ENCODE measurements at regions not wholly inside any gene's neighbourhood (a gene's known extent, or its start where the extent isn't known, plus 50 kb on each side); places are given as distances from the start of the nearest gene placed in this dataset.

DNA sequence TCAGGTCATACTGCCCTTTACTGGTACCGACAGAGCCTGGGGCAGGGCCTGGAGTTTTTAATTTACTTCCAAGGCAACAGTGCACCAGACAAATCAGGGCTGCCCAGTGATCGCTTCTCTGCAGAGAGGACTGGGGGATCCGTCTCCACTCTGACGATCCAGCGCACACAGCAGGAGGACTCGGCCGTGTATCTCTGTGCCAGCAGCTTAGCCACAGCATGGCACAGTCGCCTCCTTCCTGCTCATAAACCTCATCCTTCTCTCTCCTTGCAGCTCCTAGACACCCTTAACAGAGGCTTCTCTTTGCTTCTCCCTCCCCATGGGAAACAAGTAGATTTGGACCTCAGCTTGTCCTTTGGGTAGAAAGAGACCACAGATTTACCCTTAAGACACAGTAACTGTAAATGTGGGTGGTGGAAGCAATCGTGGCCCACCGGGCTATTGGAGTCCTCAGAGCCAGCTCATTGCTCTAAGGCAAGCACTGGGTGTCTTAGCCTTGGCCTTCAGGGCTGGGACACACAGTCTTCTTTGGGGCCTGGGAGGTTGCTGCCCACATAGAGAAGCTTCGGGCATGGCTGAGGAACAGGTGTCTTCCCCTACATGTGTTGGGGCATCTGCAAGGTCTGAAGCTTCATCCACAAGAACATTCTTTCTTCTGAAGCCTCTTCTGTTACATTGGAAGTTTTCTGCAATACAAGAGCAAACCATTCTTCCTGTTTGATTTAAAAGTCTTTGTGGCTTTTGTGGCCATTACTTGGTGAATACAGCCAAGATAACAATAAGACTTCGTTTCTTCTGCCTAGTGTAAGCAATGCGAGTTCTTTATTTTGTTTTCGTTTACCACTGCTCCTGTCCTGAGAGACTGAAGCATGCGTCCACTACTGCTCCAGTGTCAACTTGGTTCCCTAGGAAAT is 95.5 kb upstream of the PRSS58 start:
- DNase-seq = no peak

DNA sequence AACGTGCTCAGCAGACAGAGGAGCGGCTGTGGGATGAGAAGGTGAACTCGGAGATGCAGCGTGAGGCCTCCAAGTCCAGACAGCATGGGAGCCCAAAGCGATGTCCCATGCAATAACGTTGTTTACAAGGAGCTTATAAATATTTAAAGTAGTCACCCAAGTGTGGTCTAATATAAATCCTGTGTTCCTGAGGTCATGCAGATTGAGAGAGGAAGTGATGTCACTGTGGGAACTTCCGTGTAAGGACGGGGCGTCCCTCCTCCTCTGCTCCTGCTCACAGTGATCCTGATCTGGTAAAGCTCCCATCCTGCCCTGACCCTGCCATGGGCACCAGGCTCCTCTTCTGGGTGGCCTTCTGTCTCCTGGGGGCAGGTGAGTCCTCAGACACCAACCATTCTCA is 94.7 kb upstream of the PRSS58 start:
- DNase-seq = no peak

DNA sequence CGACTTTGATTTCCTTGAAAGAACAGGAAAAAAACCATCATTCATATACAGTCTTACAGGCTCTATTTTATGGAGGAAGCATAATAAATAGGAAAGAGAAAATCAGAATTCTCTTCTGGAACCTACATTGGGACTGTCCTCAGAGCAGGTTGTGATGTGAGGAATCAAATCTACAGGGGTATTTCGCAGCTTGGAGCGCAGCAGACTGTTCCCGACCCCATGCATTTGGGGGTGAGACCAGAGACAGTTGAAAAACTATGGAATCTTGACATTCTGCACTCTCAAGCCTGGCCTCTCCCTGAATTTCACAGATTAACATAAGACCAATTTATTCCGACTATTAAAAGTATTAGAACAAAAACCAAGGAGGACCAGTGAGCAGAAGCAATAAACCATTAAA is 93.3 kb upstream of the PRSS58 start:
- no peak for DNase-seq

DNA sequence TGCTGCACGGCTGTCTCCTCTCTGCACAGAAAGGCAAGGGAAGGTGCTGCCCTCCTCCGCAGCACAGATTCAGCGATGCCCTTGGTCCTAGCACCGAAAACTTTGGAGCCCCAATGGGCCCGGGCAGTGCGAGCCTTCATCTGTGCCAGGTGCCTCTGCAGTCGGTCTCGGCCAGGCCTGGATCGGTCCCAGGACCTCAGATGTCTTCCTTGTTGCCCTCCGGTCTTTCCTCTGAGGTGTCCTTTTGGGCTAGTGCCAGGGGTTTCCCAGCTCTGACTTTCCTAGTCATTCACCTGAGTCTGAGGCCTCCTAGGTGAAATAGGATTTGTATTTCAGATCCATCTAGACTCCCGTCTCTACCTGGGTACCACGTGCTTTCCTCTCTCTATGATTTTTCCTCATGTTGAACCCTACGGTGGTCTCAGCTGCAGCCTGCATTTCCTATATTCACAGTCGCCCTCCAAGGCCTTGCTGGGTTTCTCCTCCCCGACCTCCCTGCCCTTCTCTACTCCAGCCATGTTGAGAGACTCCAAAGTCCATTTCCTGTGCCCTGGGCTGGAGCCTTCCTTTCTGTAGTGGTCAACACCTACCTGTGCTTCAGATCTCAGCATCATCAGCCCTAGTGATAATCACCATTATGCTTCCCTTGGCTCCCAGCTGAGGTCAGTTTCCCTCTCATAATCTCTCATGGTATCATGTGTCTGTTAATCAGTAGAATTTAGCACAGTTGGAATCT is 92.0 kb upstream of the PRSS58 start:
- no peak for DNase-seq

DNA sequence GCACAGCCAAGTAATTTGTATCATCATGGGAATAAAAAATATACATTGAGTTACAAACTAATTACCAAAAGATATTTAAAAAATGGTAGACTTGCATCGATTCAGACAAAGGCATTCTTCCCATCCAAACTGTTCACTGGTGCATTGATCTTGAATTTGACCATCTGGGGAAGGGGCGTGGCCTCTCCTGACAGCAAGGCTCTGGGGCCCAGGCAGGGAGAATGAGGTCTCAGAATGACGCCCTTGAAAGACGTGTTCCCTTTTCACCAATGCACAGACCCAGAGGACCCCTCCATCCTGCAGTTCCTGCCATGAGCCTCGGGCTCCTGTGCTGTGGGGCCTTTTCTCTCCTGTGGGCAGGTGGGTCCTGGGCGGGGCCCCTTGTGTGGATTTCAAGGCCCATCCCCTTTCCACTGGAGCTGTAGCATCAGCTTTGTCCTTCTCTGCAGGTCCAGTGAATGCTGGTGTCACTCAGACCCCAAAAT is 91.1 kb upstream of the PRSS58 start:
- no peak for DNase-seq

DNA sequence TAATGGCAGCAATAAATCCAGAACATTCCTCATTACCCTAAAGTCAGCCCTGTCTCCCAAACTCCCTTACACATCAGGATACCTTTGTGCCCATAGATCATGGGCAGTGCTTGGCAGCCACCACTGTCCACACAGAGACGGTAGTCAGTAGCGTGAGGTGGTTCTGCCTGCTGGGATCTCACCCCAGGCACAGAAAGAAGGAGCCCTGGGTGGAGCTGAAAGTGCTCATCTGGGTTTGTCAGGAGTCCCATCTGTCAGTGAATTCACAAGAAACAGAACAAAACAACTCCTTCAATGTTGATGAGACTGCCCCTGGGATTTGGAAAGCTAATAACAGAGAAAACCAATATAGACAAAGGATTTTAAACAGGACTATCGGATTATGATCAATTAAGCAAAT is 90.2 kb upstream of the PRSS58 start:
- no peak for DNase-seq

DNA sequence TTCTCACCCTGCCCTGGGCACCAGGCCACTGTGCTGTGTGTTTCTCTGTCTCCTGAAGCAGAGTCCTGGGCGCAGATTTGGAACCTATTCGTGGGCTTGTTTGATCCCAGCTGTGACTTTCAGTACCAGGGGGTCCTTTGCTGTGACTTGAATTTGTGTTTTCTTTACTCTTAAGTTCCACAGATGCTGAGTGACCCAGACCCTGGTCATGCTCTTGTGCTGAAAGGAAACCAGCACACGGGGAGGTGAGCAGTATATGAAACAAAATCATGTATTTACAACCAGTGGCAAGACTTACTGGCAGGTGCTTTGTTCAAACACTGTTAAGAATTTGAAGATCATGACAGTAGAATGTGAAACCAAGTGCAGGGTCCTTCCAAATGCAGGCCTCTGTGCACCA is 89.2 kb upstream of the PRSS58 start:
- DNase-seq = no peak

DNA sequence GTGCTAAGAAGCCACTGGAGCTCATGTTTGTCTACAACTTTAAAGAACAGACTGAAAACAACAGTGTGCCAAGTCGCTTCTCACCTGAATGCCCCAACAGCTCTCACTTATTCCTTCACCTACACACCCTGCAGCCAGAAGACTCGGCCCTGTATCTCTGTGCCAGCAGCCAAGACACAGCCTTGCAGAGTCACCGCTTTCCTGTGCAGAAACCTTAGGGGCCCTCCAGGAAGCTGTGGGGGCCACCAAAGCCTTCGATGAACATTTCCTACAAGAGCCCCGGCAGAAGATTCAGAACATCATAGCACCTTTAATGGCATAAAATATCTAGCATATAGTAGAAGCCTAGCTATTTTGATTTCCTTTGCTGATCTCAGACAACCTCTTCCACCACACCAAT is 88.0 kb upstream of the PRSS58 start:
- DNase-seq = no peak

DNA sequence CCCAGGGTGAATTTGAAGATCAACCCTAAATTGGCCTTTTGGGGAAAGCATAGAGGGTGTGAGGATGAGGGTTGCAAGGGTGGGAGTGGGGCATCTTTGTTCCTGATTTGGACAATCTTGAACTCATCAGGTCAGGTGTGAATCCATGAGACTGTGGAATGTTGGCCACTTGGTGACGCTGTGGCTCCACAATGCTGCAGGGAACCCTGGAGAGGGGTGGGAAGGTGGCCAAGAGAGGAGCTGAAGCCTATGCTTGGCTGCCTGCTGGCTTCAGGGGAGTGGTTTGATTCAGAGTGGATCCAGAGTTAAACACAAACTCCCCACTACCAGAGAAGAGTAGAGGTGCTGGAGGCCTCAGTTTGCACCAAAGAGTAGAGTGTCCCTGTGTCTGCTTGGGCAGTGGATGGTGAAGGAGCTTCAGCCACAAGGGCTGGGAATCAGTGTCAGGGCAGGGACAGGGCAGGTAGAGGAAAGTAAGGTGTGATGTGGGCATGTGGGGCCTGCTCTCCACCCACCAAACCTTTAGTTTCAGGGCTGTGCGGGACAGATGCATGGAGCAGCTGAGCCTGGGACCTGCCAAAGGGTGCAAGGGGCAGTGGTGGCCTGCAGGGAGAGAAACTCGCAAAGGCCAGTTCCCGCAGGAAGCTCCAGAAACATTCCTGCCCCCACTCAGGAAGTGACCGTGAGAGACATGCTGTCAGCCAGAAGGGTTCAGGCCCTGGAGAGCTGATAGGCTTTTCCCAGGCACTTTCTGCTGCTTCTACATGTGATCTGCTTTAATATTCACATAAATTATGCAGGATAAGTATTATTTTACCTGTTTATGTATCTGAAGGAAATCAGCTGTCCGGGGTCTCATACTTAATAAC is 81.0 kb upstream of the PRSS58 start:
- peak in 1 of 2 donors; percentile 50 for DNase-seq

DNA sequence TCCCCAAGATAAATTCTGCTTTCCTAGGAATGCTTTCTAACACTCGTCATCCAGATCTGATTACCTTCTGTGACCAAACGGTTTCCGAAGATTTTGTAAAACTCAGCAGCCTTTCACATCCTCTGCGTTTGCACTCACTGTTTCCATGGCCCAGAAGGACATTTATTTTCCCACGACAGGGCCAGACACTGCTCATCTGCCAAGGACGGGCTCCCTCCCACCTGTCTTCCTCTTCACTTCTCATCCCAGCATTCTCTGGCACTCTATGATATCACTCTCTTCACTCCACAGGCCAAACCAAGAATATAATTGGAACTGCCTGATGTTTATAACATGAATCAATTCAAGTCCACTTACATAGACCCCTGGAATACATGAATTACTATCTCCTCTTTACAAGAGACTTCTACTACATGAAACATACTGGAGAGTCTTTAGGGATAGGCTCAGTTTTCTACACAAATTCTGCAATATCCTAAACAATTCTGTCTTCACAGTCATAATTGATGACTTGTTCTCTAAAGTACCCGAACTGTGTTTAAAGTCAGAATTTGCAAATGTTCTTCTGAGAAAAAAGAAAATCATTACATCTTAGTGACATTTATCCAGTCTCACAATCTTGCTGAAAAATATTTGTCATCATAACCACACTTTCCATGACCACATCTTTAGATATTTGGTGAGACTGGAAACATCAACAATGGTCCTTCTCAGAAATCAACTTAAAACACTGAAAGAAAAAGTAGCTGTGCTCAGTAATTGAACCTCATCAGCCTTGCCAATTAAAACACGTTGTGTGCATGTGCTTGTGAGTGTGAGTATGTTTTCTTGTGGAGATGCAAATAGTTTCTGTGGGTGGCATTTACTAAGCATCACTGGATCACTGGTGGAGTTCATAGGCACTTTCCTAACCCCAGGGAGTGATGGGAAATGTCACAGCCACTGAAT is 79.5 kb upstream of the PRSS58 start:
- DNase-seq = no peak

DNA sequence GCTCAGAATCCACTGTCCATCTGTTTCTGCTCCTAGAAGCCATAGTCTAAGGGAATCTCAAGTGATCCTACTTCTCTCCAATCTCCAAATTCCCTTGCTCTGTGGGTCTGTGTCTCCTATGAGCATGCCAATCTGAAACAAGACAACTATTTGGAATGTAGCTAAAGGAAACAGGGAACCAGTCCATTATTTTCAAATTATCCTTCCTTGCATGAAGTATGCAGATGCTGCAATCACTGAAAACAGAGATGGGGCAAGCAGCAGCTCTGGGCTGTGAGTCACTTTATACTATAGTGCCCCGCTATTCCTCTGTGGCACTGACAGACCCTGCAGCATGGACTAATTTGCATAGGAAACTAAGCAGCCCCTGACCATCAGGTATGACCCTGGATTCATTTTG is 76.9 kb upstream of the PRSS58 start:
- no peak for DNase-seq

DNA sequence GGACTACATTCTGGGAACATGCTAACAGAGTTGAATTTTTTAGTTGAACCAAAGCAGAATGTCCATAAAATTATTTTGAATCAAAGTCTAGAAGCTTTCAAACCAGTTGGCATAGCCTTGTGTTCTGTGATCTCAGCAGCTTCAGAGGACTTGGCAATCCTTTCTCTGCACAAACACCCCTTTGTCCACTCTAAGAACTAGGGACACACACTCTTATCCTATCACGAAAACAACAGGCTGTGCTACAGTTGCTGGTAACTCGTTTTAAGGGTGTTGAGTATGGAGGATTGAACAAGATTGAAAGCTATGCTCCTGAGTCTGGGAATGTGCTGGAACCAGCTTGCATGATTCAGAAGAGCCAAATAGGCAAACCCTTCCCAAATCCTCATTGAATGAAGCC is 76.4 kb upstream of the PRSS58 start:
- DNase-seq = peak in 1 of 2 donors; percentile 80

DNA sequence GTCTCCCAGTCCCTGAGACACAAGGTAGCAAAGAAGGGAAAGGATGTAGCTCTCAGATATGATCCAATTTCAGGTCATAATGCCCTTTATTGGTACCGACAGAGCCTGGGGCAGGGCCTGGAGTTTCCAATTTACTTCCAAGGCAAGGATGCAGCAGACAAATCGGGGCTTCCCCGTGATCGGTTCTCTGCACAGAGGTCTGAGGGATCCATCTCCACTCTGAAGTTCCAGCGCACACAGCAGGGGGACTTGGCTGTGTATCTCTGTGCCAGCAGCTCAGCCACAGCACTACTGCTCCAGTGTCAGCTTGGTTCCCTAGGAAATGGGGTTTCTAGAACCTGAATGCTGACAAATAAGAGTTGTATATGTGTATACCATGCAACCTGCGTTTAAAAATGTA is 74.6 kb upstream of the PRSS58 start:
- DNase-seq = no peak

DNA sequence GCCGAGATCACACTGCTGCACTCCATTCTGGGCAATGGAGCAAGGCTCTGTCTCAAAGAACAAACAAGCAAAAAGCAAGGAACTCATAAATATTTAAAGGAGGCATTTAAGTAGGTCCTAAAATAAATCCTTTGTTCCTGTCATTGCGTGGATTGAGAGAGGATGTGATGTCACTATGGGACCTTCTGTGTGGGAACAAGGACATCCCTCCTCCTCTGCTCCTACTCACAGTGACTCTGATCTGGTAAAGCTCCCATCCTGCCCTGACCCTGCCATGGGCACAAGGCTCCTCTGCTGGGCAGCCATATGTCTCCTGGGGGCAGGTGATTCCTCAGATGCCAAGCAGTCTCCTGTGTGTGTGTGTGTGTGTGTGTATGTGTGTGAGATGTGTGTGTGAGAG is 74.1 kb upstream of the PRSS58 start:
- no peak for DNase-seq

DNA sequence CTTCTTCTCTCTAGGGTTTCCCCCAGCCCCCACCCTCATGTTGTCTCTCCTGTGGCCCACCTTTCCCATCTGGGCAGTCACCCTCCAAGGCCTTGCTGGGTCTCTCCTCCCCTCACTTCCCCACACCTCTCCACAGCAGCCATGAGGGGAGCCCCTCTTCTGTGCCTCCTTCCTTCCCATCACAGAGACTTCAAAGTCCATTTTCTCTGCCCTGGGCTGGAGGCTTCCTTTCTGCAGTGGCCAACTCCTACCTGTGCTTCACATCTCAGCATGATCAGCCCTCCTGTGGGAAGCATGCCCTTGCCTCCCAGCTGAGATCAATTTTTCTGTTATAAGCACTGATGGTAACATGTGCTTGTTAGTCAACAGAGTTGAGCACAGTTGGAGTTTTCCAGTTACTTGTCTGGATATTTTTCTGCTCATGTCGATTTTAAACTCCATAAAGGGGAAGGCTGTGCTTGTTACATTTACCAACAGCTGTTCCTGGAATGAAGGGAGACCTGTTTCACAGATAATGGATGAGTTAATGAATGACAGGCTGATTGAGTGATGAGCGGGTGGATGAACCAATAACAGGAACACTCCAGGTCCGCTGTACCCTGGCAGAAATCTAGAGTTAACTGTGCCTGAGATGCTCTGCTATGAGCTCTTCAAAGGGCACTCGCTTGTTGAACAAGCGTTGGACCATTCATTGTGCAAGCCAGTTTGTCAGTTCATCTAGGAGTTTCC is 71.4 kb upstream of the PRSS58 start:
- no peak for DNase-seq

DNA sequence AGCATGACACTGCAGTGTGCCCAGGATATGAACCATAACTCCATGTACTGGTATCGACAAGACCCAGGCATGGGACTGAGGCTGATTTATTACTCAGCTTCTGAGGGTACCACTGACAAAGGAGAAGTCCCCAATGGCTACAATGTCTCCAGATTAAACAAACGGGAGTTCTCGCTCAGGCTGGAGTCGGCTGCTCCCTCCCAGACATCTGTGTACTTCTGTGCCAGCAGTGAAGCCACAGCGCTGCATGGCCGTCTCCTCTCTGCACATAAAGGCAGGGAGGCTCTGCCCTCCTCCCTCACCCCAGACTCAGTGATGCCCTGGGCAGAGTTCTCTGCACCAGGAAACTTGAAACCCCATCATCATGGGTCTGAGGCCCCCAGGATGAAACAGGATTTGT is 70.7 kb upstream of the PRSS58 start:
- no peak for DNase-seq

DNA sequence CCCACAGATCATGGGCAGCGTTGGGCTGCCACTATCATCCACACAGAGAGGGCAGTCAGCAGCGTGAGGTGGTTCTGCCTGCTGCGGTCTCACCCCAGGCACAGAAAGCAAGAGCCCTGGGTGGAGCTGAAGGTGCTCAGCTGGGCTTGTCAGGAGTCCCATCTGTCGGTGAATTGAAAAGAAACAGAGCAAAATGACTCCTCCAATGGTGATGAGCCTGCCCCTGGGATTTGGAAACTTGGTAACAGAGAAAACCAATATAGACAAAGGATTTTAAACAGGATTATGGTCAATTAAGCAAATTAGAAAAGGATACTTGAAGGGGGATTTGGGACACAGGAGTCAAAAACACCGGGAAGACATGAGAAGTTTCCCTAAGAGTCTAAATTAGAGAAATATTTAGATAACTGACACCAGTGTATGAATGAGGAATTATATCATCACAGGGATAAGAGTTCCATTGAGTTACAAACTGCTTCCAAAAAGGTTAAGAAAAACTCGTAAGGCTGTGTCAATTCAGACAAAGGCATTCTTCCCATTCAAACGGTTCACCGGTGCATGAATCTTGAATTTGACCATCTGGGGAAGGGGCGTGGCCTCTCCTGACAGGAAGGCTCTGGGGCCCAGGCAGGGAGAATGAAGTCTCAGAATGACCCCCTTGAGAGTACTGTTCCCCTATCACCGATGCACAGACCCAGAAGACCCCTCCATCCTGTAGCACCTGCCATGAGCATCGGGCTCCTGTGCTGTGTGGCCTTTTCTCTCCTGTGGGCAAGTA is 70.0 kb upstream of the PRSS58 start:
- no peak for DNase-seq

DNA sequence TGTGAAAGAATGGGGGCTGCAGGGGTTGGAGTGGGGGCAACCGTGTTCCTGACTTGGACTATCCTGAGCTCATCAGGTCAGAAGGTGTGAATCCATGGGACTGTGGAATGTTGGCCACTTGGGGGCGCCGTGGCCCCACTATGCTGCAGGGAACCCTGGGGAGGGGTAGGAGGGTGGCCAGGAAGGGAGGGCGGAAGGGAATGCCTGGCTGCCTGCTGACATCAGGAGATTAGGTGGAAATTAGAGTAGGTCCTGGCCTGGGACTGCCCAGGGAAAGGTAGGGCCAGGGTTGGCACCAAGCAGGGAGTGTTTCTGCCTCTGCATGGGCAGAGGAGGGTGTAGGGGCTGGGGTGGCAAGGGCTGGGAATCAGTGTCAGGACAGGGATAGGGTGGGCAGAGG is 65.8 kb upstream of the PRSS58 start:
- DNase-seq = peak; percentile 20 to 56

DNA sequence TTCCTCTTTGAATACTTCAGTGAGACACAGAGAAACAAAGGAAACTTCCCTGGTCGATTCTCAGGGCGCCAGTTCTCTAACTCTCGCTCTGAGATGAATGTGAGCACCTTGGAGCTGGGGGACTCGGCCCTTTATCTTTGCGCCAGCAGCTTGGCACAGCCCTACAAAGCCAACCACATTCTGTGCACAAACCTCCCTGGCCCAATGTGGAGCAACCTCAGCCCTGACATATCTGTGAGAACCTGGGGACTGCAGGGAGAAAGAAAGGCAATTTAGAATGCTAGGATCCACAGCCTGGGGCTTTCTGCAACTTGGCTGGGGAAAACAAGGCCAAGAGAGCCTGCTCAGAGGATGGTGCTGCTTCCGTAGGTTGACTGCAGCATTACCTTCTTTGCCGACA is 63.5 kb upstream of the PRSS58 start:
- DNase-seq = no peak

DNA sequence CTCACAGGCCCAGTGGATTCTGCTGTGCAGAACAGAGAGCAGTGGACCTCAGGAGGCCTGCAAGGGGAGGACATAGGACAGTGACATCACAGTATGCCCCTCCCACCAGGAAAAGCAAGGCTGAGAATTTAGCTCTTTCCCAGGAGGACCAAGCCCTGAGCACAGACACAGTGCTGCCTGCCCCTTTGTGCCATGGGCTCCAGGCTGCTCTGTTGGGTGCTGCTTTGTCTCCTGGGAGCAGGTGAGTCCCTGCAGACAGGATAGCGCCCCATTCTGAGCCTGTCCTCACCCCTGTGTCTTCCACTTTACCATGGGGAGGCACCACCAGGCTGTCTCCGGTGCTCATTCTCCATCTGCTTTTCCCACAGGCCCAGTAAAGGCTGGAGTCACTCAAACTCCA is 63.0 kb upstream of the PRSS58 start:
- no peak for DNase-seq

Data from hippocampal formation (tissue), 2 donors.